ENCODE measurements at regions not wholly inside any gene's neighbourhood (a gene's known extent, or its start where the extent isn't known, plus 50 kb on each side); places are given as distances from the start of the nearest gene placed in this dataset.
A peak's percentile ranks its signal among the peaks of the same experiment; 100 is the strongest.

- Histone ChIP-seq H3K9me2 (ENCODE audit: low read depth, low read length) (no peaks in the 10 kb centered on the region), H4K20me1 (ENCODE audit: insufficient read depth, low read length) (no peaks in the 10 kb centered on the region), H2AFZ (ENCODE audit: low read length) (no peak overlapping the region), H3K27me3 (ENCODE audit: insufficient read depth, low read length) (no peaks in the 10 kb centered on the region), H3K4me1 (ENCODE audit: insufficient read depth, low read length, severe bottlenecking) (peaks cover 53% of the 10 kb centered on the region), H3K27ac (ENCODE audit: low read depth, low read length, poor library complexity, severe bottlenecking) (peak overlapping the region; percentile 37), H3K9ac (ENCODE audit: low read length) (no peak overlapping the region), H3K4me2 (ENCODE audit: low read length) (no peak overlapping the region), H3K9me3 (ENCODE audit: low read length) (no peaks in the 10 kb centered on the region), H3K36me3 (ENCODE audit: insufficient read depth, low read length) (no peaks in the 10 kb centered on the region), H3F3A (ENCODE audit: insufficient read depth, low read length) (0 out of 2 replicates have a peak, but pooled peaks cover 12% of the 10 kb centered on the region), H3K79me2 (ENCODE audit: insufficient read depth, low read length) (no peaks in the 10 kb centered on the region), H3K4me3 (ENCODE audit: low read depth, low read length, poor library complexity, severe bottlenecking) (no peak overlapping the region)
- TF ChIP-seq EZH2 (IDR thresholded peaks at IDR 0.05; ENCODE audit: borderline replicate concordance, low read length) (no peak), CTCF (IDR thresholded peaks at IDR 0.05; ENCODE audit: low read length) (no peak)
Measured at GRCh38 chr1:23632479-23633160, 59.0 kb upstream of the RPL11 start.

- no peaks in the 10 kb centered on the region for H4K20me1 ChIP-seq (ENCODE audit: insufficient read depth, low read length)
- H3K4me3 ChIP-seq (ENCODE audit: low read depth, low read length, poor library complexity, severe bottlenecking), result no peak overlapping the region
- no peaks in the 10 kb centered on the region for H3K79me2 ChIP-seq (ENCODE audit: insufficient read depth, low read length)
- H3K9ac ChIP-seq (ENCODE audit: low read length), result no peak overlapping the region
- peaks cover 58% of the 10 kb centered on the region for H3K4me1 ChIP-seq (ENCODE audit: insufficient read depth, low read length, severe bottlenecking)
- H3F3A ChIP-seq (ENCODE audit: insufficient read depth, low read length), result 0 out of 2 replicates have a peak, but pooled peaks cover 6% of the 10 kb centered on the region
- peak overlapping the region; percentile 88 for H3K27ac ChIP-seq (ENCODE audit: low read depth, low read length, poor library complexity, severe bottlenecking)
- TF ChIP-seq CTCF (IDR thresholded peaks at IDR 0.05; ENCODE audit: low read length), result no peak
- no peak for TF ChIP-seq EZH2 (IDR thresholded peaks at IDR 0.05; ENCODE audit: borderline replicate concordance, low read length)
- H3K9me3 ChIP-seq (ENCODE audit: low read length), result no peaks in the 10 kb centered on the region
- no peaks in the 10 kb centered on the region for H3K27me3 ChIP-seq (ENCODE audit: insufficient read depth, low read length)
- H3K4me2 ChIP-seq (ENCODE audit: low read length), result no peak overlapping the region
- H3K9me2 ChIP-seq (ENCODE audit: low read depth, low read length), result no peaks in the 10 kb centered on the region
- no peak overlapping the region for H2AFZ ChIP-seq (ENCODE audit: low read length)
- H3K36me3 ChIP-seq (ENCODE audit: insufficient read depth, low read length), result no peaks in the 10 kb centered on the region
Measured at GRCh38 chr1:23629708-23630290, 61.8 kb upstream of the RPL11 start.

- Histone ChIP-seq H3K9ac (ENCODE audit: low read length) (peak overlapping the region; percentile 6; the same call in 1 of the 2 replicates), H3K36me3 (ENCODE audit: insufficient read depth, low read length) (no peaks in the 10 kb centered on the region)
Measured at GRCh38 chr1:23628951-23629387, 62.6 kb upstream of the RPL11 start.

More at GRCh38 chr1:23628951-23629387, 62.6 kb upstream of the RPL11 start:
- no peaks in the 10 kb centered on the region for H3K79me2 ChIP-seq (ENCODE audit: insufficient read depth, low read length)
- no peak overlapping the region for H2AFZ ChIP-seq (ENCODE audit: low read length)
- H3F3A ChIP-seq (ENCODE audit: insufficient read depth, low read length), result peaks cover 10% of the 10 kb centered on the region; the same call in 1 of the 2 replicates
- peaks cover 55% of the 10 kb centered on the region for H3K4me1 ChIP-seq (ENCODE audit: insufficient read depth, low read length, severe bottlenecking)
- peak overlapping the region; percentile 88 for H3K27ac ChIP-seq (ENCODE audit: low read depth, low read length, poor library complexity, severe bottlenecking)
- no peaks in the 10 kb centered on the region for H3K27me3 ChIP-seq (ENCODE audit: insufficient read depth, low read length)
- H3K4me3 ChIP-seq (ENCODE audit: low read depth, low read length, poor library complexity, severe bottlenecking), result no peak overlapping the region
- H3K4me2 ChIP-seq (ENCODE audit: low read length), result peak overlapping the region; percentile 37
- H3K9me2 ChIP-seq (ENCODE audit: low read depth, low read length), result no peaks in the 10 kb centered on the region
- no peaks in the 10 kb centered on the region for H3K9me3 ChIP-seq (ENCODE audit: low read length)
- H4K20me1 ChIP-seq (ENCODE audit: insufficient read depth, low read length), result no peaks in the 10 kb centered on the region
- TF ChIP-seq EZH2 (IDR thresholded peaks at IDR 0.05; ENCODE audit: borderline replicate concordance, low read length) (no peak), CTCF (IDR thresholded peaks at IDR 0.05; ENCODE audit: low read length) (no peak)

All from OCI-LY1 (cell line).